ENCODE measurements at regions not wholly inside any gene's neighbourhood (a gene's known extent, or its start where the extent isn't known, plus 50 kb on each side); places are given as distances from the start of the nearest gene placed in this dataset.

DNA sequence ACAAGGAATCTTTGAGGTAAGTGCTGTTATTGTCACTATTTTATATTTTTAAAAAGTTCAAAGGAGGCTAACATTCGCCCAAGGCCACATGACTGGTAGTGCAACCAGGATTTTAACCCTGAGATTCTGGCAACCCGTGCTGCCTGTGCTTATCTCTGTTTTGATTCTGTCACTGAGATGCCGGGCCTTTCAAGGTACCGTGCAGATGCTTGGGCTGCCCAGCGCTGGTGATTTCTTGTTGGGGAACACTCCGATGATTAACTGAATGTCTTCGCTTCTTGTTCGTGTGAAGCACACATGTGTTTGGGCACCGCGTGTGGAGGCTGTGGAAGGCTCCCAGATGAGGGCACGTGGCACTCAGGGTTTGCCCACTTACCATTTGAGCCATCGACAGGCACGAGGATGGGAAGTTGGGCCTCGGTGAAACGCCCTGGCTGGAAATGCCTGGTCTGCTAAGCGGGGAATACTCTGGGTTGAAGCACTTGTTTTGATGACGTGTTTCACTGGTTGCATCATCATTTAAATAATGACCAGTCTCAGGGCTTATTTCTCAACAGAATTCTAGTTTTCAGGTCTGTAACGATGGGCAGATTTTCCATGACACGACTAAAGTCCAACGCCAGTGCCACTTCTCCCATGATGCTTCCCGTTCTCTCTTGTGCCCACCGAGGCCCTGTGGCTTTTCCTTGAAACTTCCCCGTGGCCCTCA is 392.7 kb downstream of the FGF9 start:
- no peak for FAIRE-seq

DNA sequence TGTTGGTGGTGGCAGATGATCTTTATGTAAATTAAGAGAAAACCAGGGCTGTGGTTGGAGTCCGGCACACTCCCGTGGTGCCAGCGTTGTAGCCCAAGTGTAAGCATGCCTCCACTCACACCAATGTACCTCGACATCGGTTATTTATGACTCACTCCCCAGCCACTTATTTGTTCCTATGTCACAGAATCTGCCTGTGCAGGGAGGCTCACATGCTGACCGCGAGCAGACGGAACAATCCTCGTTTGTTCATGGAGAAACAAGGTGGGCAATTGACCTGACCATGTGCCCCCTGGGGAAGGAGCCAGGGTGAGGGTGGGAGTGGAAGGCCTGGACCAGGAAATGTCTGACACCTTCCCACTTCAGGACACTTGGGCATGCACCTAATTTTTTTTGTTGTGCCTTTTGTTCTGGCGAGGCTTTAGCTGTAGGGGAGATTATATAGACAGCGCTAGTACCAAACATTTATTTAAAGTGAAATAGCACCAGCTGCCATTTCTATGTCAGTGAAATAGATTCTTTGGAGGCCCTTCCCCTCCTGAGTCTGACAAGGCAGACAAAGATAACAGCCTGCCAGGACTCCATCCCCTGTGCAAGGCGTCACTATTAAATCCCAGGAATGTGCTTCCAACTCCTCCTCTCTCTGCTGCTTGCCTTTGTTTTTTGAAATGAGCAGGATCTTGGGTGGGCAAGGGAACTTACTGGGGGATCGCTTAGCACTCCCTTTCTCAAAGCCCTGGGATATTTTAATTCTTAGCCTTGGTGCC is 394.2 kb downstream of the FGF9 start:
- no peak for FAIRE-seq

DNA sequence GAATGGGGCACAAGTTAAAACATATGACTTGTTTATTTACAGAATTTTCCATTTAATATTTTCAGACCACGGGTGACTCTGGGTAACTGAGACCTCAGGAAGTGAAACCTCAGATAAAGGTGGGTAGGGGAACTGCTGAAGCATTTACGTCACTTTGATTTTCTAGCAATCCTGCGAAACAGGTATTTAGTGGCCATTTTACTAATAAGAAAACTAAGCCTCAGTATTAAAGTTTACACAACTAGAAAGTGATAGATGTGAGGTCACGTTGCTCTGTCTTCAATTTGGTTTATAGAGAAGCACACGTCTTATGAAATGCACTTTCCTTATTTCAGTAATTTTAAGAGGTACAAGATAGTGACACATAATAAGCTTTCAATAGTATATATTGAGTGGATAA is 402.8 kb downstream of the FGF9 start:
- no peak for FAIRE-seq

DNA sequence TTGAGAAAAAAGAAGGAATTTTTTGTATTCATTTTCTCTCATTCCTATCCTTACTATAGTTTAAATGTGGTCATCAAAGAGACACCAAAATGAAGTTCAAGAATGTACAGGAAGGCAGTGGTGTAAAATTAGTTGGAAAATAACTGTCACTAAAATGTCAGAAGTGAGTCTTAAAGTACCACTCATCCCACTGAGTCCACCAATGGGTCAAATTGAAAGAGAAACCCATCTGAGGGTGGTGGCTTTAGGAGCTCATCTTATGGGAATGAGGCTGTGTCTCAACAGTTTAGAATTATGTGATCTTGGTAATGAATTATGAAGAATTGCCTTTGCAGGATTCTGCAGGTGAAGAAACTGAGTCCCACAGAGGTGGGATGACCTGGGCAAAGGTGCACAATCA is 403.5 kb downstream of the FGF9 start:
- no peak for FAIRE-seq

GRCh38 chr13:22076658-22077057 is 405.8 kb downstream of the FGF9 start:
- FAIRE-seq = no peak

DNA sequence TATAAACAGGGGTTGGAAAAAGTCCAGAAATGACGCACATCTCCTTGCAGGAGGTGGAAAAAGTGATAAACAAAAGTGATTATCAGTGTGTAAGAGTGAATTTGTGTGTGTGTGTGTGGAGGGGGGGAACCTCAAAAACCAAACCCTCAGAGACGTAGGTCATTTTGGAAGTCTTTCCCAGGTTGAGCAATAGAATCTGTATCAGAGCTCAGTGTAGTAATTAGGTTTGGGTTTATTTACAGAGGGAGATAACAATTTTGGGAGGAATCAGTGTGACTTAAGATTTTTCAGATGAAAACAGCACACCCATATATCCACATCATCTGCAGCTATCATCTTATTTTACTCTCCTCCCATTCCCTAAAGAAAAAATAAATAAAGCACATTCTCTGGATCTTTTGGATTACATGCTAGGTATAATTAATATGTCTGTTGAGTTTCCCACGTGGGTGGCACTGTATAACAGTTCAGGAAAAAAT is 406.4 kb downstream of the FGF9 start:
- FAIRE-seq = peak; percentile 24

- FAIRE-seq = no peak
Observed at GRCh38 chr13:22077764-22078163, 406.9 kb downstream of the FGF9 start.

GRCh38 chr13:22079961-22080360 is 409.1 kb downstream of the FGF9 start:
- no peak for FAIRE-seq

DNA sequence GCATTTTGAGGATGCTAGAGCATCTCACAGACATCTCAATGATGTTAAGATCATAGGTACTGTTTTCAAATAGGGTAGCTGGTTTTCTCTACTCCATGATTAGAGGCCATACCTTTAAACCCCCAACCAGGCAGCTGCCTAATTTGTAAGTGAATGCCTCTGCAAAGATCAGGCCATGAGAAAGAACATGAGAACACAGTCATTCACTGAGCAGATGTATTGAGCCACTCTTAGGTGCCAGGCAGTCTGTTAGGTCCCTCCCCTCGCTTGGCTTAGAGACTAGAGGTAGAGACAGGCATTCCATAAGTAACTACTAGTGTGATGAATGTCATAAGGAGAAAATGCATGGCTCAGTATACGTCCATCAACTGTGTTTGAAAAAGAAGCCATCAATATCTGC is 410.0 kb downstream of the FGF9 start:
- FAIRE-seq = no peak

- FAIRE-seq = no peak
Observed at GRCh38 chr13:22081430-22081829, 410.6 kb downstream of the FGF9 start.

DNA sequence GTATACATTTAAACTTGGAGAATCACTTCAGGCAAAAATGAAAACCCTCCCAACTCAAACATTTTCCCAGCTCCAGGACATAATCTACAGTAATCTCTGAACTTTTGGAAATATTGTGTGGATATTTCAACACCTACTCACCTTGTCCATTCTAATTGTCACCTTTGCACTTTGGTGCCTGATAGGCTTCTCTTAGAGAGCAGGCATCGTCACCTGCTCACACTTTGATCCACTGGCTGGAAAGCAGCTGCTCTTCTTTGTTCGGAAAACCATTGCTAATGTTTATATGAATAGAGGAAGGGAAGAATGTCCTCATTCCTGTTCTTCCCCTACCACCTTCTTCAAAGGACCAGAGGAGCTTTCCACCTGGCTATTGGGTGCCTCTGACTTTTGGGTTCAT is 411.2 kb downstream of the FGF9 start:
- no peak for FAIRE-seq

GRCh38 chr13:22082437-22083100 is 411.7 kb downstream of the FGF9 start:
- no peak for FAIRE-seq

DNA sequence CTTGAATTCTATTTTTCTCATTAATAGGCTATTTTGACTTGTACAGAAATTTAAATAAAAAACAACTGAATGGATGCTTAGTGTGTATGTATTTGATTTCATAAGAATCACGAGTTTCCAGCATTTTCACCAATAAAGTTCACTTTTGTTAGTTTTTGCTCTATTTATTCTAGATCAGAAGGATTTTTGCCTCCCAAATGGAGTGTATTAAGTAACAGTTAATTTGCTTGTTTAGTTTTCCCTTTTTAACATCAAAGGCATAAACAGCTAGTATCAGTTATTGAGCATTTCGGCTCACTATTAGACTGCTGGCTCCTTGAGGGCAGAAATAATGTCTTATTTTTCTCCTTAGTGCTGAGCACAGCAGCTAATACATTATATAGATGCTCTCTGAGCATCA is 414.1 kb downstream of the FGF9 start:
- no peak for FAIRE-seq

GRCh38 chr13:22086597-22087330 is 415.9 kb downstream of the FGF9 start:
- no peak for FAIRE-seq

DNA sequence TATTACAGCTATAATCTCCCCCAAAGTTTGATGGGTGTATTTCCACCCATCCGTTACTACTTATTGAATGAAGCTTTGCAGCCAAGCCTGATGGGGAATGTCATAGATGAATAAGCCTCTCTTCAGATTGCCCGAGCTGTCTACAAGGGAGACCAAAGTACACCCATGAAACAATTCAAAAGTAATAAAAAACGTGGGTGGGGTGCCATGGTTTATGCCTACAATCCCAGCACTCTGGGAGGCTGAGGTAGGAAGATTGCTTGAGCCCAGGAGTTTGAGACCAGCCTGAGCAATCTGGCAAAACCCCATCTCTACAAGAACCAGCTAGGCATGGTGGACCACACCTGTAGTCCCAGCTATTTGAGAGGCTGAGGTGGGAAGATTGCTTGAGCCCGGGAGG is 419.2 kb downstream of the FGF9 start:
- FAIRE-seq = no peak

DNA sequence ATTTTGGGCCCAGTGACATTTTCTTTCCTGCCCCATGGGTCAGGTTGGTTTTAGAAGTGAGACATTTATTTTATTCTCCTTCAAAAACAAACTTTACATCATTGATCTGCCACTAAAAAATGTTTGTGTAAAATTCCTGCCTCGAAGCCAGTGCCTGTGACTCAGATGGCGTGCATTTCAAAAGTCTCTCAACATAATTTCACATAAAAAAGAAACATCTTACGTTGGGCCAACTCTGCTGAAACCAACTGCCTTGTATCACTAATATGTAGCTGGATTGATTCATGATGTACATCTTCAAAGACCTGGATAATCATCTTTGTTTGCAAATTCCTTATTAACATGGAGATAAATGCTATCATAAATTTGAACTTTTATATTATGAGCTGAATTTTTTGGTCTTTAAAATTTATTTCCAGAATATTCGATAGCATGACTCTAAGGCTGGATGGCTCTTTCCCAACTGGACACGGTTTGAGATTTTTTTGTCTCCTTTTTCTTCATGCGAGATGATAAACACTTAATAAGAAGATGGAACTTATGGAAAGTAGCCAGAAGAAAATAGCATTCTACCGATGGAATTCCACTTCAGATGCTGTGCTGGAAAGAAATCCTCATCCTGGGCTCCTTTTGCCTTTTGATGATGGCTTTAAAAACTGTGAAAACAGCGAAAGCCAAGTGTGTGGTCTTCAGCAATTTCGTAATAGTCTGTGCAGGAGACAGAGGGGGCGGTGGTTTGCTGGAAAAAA is 420.5 kb downstream of the FGF9 start:
- FAIRE-seq = no peak

GRCh38 chr13:22091971-22092300 is 421.1 kb downstream of the FGF9 start:
- no peak for FAIRE-seq

- no peak for FAIRE-seq
Observed at GRCh38 chr13:22092791-22093560, 422.1 kb downstream of the FGF9 start.

- no peak for FAIRE-seq
Observed at GRCh38 chr13:22095794-22096193, 424.9 kb downstream of the FGF9 start.

DNA sequence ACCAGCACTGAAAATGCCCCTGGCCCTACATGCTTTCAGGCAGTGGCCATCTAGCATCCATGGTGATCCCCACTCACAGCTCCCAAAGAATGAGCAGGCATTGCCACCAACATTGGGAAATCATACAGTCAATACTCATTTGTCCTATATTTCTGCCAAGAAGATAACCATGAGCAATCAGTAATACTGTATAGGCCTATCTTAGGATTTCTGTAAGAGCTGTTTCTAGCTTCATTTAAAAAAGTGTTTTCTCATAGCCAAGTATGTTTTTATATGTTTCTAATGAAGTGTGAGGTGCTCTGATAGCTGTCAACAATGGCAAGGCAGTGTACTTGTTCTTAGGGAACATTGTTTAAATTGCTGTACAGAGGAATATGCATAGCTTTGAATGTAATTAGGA is 428.7 kb downstream of the FGF9 start:
- FAIRE-seq = no peak

DNA sequence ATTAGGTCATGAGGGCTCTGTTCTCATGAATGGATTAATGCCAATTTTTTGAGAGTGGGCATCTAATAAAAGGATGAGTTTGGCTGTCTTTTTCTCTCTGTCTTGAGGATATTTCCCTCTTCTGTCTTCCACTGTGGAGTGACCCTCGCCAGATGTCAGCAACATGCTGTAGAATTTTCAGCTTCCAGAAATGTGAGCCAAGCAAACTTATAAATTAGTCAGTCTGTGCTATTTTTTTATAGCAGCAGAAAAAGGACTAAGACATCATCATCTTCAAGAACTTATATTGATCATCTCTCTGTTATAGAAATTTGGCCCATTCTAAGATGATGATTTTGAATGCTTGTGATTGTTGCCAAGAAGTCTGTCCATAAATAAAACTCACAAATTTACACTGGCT is 431.4 kb downstream of the FGF9 start:
- FAIRE-seq = no peak
